ENCODE measurements at regions not wholly inside any gene's neighbourhood (a gene's known extent, or its start where the extent isn't known, plus 50 kb on each side); places are given as distances from the start of the nearest gene placed in this dataset.

DNA sequence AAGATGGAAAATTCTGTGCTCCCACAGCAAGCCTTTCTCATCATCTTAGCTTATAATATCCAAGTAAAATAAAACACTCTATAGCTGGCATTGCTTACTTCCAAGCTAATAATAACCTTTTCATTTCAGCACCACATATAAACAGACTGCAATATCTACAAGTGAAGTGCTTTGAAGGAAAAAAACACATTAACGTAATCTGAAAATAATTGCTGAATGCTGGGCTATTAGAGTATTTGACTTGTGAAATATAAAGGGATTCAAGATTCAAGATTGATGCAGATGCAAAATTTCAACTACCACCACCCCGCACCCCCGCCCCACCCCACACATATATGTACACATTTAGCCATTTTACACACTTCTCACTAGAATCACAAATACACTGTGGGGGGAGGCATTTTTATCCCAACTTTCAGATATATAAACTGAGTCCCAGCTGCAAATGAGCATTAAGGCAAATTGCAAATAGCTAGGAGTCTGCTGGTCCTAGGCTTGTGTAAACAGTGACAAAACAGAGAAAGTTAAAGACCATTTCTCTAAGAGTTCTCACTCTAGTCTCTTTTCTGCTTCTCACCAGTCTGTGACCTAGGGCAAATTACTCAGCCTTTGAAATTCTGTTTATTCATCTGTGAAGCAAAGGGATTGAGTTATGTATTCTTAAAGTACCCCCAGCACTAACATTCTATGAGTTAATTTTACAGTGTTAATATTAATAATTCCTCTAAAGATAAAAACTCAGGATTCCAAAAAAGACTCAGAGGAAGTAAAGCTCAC, 489.4 kb downstream of the PRELID2 start:
- H3K27me3 ChIP-seq (ENCODE audit: insufficient read depth), result no peaks in the 10 kb centered on the region
- H3K4me3 ChIP-seq, result no peak overlapping the region
- ATAC-seq, result no peak
- no peaks in the 10 kb centered on the region for H3K9me3 Mint-ChIP-seq
- no peaks in the 10 kb centered on the region for H3K79me2 ChIP-seq (replicated peaks; ENCODE audit: insufficient read depth)
- H3K4me2 ChIP-seq, result no peak overlapping the region
- H3K4me1 ChIP-seq (ENCODE audit: insufficient read depth), result no peaks in the 10 kb centered on the region
- H3K27ac ChIP-seq (ENCODE audit: low read depth), result no peak overlapping the region
- no peak overlapping the region for H3K27ac Mint-ChIP-seq
- no peaks in the 10 kb centered on the region for H4K20me1 ChIP-seq (replicated peaks; ENCODE audit: insufficient read depth)
- TF ChIP-seq CREB1 (CRISPR knock-in tag; IDR thresholded peaks at IDR 0.05; ENCODE audit: low read depth), result no peak
- no peak for TF ChIP-seq JUNB (IDR thresholded peaks at IDR 0.05; ENCODE audit: unreplicated experiment)
- TF ChIP-seq ZNF331 (CRISPR knock-in tag; IDR thresholded peaks at IDR 0.05; ENCODE audit: low read depth), result no peak
- TF ChIP-seq, protein P1, sequence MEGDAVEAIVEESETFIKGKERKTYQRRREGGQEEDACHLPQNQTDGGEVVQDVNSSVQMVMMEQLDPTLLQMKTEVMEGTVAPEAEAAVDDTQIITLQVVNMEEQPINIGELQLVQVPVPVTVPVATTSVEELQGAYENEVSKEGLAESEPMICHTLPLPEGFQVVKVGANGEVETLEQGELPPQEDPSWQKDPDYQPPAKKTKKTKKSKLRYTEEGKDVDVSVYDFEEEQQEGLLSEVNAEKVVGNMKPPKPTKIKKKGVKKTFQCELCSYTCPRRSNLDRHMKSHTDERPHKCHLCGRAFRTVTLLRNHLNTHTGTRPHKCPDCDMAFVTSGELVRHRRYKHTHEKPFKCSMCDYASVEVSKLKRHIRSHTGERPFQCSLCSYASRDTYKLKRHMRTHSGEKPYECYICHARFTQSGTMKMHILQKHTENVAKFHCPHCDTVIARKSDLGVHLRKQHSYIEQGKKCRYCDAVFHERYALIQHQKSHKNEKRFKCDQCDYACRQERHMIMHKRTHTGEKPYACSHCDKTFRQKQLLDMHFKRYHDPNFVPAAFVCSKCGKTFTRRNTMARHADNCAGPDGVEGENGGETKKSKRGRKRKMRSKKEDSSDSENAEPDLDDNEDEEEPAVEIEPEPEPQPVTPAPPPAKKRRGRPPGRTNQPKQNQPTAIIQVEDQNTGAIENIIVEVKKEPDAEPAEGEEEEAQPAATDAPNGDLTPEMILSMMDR (conservative IDR thresholded peaks at IDR 0.05; ENCODE audit: low read depth in 2 of 2), result no peak
- no peaks in the 10 kb centered on the region for H3K36me3 ChIP-seq (ENCODE audit: insufficient read depth)
- no peak for DNase-seq (ENCODE audit: low spot score)
- no peak overlapping the region for H2AFZ ChIP-seq
- no peaks in the 10 kb centered on the region for H3K9me2 ChIP-seq (ENCODE audit: insufficient read depth)
- H3K4me3 Mint-ChIP-seq, result no peak overlapping the region
- no peaks in the 10 kb centered on the region for H3K4me1 Mint-ChIP-seq
- H3F3A ChIP-seq (replicated peaks; ENCODE audit: low read depth), result no peaks in the 10 kb centered on the region
- no peaks in the 10 kb centered on the region for H3K36me3 Mint-ChIP-seq (ENCODE audit: low read depth)
- no peaks in the 10 kb centered on the region for H3K27me3 Mint-ChIP-seq (ENCODE audit: insufficient read depth, low read depth, poor library complexity)

DNA sequence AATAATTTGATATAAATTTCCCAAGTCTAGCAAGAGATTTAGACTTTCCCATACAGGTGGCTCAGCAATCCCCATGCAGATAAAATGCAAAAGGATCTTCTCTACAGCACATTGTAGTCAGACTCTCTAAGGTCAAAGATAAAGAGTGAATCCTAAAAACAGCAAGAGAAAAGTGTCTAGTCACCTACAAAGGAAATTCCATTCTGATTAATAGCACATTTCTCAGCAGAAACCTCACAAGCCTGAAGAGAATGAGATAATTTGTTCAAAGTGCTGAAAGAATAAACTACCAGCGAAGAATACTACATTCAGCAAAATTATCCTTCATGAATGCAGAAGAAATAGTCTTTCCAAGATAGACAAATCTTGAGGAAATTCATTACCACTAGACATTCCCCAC, 493.3 kb downstream of the PRELID2 start:
- H3K4me1 Mint-ChIP-seq, result no peaks in the 10 kb centered on the region
- H3K9me2 ChIP-seq (ENCODE audit: insufficient read depth), result no peaks in the 10 kb centered on the region
- no peak overlapping the region for H3K4me3 Mint-ChIP-seq
- H3K4me2 ChIP-seq, result no peak overlapping the region
- H3K4me1 ChIP-seq (ENCODE audit: insufficient read depth), result no peaks in the 10 kb centered on the region
- DNase-seq (ENCODE audit: low spot score), result no peak
- H3K27ac ChIP-seq (ENCODE audit: low read depth), result no peak overlapping the region
- TF ChIP-seq, protein P2, sequence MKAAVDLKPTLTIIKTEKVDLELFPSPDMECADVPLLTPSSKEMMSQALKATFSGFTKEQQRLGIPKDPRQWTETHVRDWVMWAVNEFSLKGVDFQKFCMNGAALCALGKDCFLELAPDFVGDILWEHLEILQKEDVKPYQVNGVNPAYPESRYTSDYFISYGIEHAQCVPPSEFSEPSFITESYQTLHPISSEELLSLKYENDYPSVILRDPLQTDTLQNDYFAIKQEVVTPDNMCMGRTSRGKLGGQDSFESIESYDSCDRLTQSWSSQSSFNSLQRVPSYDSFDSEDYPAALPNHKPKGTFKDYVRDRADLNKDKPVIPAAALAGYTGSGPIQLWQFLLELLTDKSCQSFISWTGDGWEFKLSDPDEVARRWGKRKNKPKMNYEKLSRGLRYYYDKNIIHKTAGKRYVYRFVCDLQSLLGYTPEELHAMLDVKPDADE (IDR thresholded peaks at IDR 0.05), result no peak
- TF ChIP-seq ZNF331 (CRISPR knock-in tag; IDR thresholded peaks at IDR 0.05; ENCODE audit: low read depth) (no peak), EZH2phosphoT487 (IDR thresholded peaks at IDR 0.05; ENCODE audit: unreplicated experiment) (no peak), CREB1 (CRISPR knock-in tag; IDR thresholded peaks at IDR 0.05; ENCODE audit: low read depth) (no peak)
- H4K20me1 ChIP-seq (replicated peaks; ENCODE audit: insufficient read depth), result no peaks in the 10 kb centered on the region
- no peaks in the 10 kb centered on the region for H3K36me3 ChIP-seq (ENCODE audit: insufficient read depth)
- no peak overlapping the region for H3K4me3 ChIP-seq
- ATAC-seq, result no peak
- no peaks in the 10 kb centered on the region for H3F3A ChIP-seq (replicated peaks; ENCODE audit: low read depth)
- no peaks in the 10 kb centered on the region for H3K9me3 Mint-ChIP-seq
- no peaks in the 10 kb centered on the region for H3K27me3 ChIP-seq (ENCODE audit: insufficient read depth)
- H2AFZ ChIP-seq, result no peak overlapping the region
- no peaks in the 10 kb centered on the region for H3K36me3 Mint-ChIP-seq (ENCODE audit: low read depth)
- H3K27me3 Mint-ChIP-seq (ENCODE audit: insufficient read depth, low read depth, poor library complexity), result peaks cover 4% of the 10 kb centered on the region
- H3K79me2 ChIP-seq (replicated peaks; ENCODE audit: insufficient read depth), result no peaks in the 10 kb centered on the region
- H3K27ac Mint-ChIP-seq, result no peak overlapping the region

DNA sequence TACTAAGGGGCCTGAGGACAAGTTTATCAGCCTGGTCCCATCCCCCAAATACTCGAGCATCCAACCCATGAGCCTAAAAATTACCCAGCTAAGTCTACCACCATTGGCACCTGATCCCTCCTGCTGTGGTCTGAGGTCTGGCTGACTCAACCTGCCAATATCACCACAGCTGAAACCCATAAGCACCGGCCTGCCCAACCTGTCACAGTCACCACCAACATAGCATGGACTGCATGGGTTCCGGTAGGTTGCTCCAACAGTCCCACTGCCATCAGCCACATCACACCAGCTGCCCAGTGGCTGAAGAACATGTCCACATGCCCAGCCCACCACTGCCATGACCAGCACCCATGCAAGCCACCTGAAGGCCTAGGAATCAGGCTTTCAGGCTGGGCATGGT, 495.0 kb downstream of the PRELID2 start:
- Histone ChIP-seq H3K36me3 (ENCODE audit: insufficient read depth) (no peaks in the 10 kb centered on the region), H3K4me3 (no peak overlapping the region), H3K9me2 (ENCODE audit: insufficient read depth) (no peaks in the 10 kb centered on the region), H3K79me2 (replicated peaks; ENCODE audit: insufficient read depth) (no peaks in the 10 kb centered on the region), H3K4me2 (no peak overlapping the region), H4K20me1 (replicated peaks; ENCODE audit: insufficient read depth) (no peaks in the 10 kb centered on the region), H3K27ac (ENCODE audit: low read depth) (no peak overlapping the region), H2AFZ (no peak overlapping the region), H3K4me1 (ENCODE audit: insufficient read depth) (no peaks in the 10 kb centered on the region), H3F3A (replicated peaks; ENCODE audit: low read depth) (no peaks in the 10 kb centered on the region), H3K27me3 (ENCODE audit: insufficient read depth) (no peaks in the 10 kb centered on the region)
- DNase-seq (ENCODE audit: low spot score), result no peak
- ATAC-seq, result no peak
- peaks cover 3% of the 10 kb centered on the region; the same call in 1 of the 3 replicates for H3K36me3 Mint-ChIP-seq (ENCODE audit: low read depth)
- H3K4me1 Mint-ChIP-seq, result no peaks in the 10 kb centered on the region
- no peak overlapping the region for H3K27ac Mint-ChIP-seq
- peaks cover 4% of the 10 kb centered on the region for H3K27me3 Mint-ChIP-seq (ENCODE audit: insufficient read depth, low read depth, poor library complexity)
- peaks cover 4% of the 10 kb centered on the region; the same call in 2 of the 3 replicates for H3K9me3 Mint-ChIP-seq
- no peak overlapping the region for H3K4me3 Mint-ChIP-seq
- TF ChIP-seq JUNB (IDR thresholded peaks at IDR 0.05; ENCODE audit: unreplicated experiment), result no peak
- TF ChIP-seq, protein P3, sequence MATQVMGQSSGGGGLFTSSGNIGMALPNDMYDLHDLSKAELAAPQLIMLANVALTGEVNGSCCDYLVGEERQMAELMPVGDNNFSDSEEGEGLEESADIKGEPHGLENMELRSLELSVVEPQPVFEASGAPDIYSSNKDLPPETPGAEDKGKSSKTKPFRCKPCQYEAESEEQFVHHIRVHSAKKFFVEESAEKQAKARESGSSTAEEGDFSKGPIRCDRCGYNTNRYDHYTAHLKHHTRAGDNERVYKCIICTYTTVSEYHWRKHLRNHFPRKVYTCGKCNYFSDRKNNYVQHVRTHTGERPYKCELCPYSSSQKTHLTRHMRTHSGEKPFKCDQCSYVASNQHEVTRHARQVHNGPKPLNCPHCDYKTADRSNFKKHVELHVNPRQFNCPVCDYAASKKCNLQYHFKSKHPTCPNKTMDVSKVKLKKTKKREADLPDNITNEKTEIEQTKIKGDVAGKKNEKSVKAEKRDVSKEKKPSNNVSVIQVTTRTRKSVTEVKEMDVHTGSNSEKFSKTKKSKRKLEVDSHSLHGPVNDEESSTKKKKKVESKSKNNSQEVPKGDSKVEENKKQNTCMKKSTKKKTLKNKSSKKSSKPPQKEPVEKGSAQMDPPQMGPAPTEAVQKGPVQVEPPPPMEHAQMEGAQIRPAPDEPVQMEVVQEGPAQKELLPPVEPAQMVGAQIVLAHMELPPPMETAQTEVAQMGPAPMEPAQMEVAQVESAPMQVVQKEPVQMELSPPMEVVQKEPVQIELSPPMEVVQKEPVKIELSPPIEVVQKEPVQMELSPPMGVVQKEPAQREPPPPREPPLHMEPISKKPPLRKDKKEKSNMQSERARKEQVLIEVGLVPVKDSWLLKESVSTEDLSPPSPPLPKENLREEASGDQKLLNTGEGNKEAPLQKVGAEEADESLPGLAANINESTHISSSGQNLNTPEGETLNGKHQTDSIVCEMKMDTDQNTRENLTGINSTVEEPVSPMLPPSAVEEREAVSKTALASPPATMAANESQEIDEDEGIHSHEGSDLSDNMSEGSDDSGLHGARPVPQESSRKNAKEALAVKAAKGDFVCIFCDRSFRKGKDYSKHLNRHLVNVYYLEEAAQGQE (IDR thresholded peaks at IDR 0.05; ENCODE audit: unreplicated experiment), result no peak
- TF ChIP-seq, protein P1 (conservative IDR thresholded peaks at IDR 0.05; ENCODE audit: low read depth in 2 of 2), result no peak

All from GM23338 (cell line).